GM18520 (cell line): ENCODE measurements at regions not wholly inside any gene's neighbourhood (a gene's known extent, or its start where the extent isn't known, plus 50 kb on each side); places are given as distances from the start of the nearest gene placed in this dataset.
"Not testable (repeated sequence)": the region's sequence is repeated elsewhere in the genome, so short reads cannot be mapped to it uniquely, and the experiment has no call there.

ENCODE experiments used
- ATAC-seq: cut with Tn5 transposase; IDR thresholded peaks from one replicate; pipeline ENCODE4 v1.9.1; 2021; ENCODE audit not compliant: unreplicated experiment

GRCh38 chr6:169985121-169986015 lies 233.9 kb downstream of the ERMARD start:
- no peak for ATAC-seq

GRCh38 chr6:169984181-169985120 lies 233.0 kb downstream of the ERMARD start:
- no peak for ATAC-seq

DNA sequence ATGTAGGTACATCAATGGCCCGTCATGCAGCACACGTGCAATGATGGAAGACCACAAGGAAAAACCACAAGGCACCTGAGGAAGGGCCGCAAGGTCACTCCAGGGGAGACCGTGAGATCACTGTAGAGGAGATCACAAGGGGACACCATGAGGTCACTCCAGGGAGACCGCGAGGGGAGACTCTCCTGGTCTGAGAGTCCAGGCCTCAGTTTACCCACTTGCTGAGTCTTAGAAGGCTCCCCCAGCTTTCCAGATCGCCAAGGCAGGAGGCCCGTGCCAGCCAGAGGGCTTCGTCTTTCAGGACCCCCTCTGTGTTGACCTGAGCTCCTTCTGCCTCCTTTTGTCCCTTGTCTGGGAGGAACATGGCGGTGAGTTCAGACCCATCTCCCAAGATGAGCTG lies 232.2 kb downstream of the ERMARD start:
- ATAC-seq, result no peak

DNA sequence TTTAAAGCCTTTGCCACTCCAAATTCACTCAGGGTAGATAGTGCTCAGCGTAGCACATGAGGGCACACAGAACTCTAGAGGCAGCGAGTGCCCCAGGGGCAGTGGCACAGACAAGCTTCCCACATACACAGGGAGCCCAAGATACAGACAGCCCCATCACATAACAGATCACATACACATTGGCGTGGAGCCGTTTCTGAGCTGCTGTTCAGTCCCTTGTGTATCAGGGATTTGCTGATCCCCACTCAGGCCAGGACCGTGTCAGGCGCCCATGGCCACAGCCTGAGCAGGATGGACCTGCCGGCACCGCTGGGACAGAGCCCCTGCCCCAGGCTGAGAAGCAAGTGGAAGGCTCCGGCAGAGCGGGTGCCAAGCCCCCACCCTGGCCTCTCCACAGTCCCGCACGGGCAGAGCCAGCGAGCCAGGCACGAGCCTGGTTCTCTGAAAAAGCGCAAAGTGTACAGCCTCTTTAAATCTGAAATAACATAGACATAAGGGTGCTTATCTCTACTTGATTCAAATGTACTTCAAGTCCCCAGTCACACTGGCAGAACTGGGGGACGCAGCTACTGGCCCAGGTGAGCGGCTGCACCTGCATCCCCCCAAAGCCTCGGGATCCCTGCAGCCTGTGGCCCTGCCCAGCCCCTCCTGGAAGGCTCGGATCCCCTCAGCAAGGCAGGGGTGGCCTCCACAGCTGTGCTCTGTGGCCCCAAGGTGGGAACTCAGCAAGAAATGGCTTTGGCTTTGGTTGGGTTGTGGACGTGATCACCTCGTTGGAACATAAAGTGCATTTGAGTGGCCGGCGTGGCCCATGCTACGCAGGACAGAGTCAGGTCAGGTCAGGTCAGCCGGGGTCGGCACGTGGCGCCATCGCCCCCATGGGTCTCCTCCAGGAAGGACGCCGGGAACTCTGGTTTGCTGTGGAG lies 231.3 kb downstream of the ERMARD start:
- ATAC-seq, result no peak

- no peak for ATAC-seq
Measured at GRCh38 chr6:169981969-169982368, 230.5 kb downstream of the ERMARD start.

DNA sequence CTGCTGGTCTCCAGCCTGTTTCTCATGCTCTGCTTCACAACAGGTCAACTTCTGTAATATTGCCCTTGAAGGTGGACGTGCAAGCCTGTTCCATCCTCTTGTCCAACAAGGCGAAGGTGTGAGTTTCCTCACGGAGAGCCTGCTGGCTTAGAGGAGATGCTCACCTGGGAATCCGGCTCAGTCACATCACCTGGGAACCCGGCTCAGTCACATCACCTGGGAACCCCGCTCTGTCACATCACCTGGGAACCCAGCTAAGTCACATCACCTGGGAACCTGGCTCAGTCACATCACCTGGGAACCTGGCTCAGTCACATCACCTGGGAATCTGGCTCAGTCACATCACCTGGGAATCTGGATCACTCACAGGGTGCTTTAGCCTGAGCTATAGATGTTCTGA lies 230.1 kb downstream of the ERMARD start:
- ATAC-seq, result no peak

DNA sequence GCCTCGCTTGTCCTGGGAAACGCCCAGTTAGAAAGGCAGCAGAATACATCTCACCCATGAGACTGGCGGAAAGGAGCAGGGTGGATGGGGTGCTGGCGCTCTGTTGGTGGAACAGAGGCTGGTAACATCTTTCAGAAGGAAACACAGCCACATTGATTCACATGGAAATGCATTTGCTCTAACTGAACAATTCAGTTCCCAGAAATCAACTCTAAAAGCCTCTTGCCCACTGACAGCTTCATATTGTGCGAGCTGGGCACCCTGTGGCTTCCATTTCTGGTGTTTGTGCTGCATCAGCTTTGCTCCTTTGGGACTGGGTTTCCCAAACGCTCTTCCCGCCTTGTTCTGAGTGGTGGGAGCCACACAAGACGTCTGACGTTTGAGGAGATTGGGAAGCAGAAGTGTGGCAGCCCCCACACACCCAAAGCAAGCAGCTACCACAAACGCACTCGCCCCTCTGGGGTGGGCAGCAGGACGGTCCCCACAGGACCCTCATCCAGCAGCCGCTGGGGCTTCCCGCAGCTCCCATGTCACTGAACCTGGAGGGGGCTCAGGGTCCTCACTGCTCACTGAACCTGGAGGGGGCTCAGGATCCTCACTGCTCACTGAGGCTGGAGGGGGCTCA lies 229.5 kb downstream of the ERMARD start:
- no peak for ATAC-seq

DNA sequence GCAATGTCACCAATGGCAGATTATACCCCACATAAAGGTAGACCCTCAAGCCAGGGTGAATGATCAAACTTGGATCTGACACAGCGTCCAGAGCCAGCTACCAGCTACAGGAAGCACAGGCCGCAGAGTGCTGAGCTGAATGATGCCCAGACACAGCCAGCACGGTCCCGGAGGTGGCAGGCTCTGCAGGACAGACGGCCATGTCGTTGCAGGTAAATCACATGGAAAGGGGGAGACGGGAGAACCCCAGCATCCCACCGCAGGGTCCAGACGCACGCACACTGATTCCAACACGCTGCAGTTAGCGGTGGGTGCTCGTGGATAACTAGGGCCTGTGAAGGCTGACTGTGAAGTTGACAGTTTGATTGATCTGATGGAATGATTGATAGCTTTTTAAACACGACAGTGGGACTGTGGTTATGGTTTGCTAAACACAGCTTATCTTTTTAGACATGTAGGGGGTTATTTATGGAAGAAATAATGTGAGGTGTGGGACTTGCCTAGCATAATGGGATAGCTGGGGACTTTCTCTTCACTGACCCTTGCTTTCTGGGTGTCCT lies 228.5 kb downstream of the ERMARD start:
- ATAC-seq, result no peak

- ATAC-seq, result no peak
Measured at GRCh38 chr6:169978615-169979161, 227.3 kb downstream of the ERMARD start.

DNA sequence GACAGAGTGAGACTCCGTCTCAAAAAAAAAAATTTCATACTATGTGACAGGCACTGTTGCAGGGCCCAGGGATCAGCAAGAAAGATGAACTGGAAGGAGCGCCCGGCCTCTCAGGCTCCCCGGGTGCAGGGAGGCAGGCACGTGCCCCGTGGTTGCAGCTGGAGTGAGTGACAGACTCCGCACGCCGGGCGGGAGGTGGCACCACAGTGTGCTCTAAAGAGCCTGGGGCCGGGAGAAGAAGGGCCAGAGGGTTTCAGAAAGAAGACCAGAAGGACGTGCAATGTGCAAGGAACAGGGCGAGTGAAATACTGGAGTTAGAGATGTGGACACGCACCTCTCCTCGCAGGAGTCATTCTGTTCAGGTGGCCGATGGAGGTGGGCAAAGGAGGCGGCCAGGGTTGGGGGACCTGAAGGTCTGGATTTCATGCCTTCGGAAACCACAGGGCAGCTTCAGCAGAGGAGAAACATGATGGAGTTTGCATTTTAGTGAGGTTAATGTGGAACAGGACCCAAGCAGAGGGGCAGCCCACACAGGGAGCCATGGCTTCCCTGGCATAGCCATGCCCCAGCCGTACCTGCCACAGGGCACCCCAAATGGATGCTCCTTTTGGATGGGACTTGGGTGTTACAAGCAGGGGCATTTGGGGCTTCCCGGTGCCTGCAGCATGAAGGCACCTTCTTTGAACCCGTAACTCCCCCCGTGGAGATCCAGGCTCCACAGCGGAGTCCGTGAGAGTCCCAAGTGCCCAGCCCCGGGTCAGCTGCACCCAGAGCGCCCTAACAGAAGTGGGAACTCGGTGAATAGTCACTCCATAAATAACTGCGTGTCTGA lies 226.2 kb downstream of the ERMARD start:
- ATAC-seq, result no peak

DNA sequence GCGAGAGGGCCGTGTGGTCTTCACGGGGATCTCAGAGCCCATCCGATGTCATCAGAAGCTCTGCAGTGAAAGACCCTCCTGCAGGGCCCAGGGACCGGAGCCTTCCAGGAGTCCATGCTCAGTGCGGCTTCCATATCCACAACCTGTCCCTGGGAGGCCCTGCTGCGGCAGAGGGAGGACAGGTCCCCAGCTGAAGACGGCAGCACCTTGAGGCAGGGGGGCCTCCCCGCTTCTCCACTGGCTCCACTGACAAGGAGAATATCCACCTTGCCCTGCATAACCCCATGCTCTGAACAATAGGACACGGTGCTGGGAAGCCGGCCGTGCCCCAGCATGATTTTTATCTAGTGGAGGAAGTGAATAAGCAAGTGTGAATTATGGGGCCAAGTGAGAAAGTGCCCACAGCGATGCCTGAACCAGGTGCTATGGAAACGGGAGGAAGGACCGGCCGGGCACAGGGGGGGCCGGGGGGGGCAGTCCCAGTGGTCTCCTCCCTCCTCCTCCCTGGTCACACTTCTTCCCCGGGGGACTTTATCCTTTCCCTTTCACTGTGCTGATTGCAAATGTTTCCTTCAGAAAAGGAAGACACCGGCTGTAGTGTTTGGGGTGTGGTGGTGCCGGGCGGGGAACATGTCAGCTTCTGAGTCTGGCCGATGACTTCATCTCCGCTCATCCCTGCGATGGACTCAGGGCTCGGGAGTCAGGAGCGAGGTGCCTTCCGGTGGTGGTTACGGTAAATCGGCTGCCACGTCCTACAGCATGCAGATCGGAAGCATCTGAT lies 225.1 kb downstream of the ERMARD start:
- no peak for ATAC-seq

GRCh38 chr6:169975701-169976100 lies 224.3 kb downstream of the ERMARD start:
- ATAC-seq, result no peak

DNA sequence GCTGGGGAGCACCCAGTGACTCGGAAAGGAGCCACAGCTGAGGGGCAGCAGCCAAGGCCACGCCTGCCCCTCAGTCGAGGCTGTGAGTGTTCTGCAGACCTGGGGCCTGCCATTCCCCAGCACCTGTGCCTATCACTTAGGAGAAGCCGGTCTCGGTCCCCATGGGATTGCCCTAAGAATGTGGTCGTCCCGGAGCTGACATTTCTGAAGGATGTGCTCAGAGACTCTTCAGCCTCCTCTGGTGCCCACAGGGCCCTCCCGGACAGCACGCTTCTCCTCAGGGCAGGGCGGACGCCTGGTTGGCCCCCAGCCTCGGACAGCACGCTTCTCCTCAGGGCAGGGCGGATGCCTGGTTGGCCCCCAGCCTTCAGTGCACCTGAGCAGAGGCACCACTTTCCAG lies 223.9 kb downstream of the ERMARD start:
- ATAC-seq, result no peak

DNA sequence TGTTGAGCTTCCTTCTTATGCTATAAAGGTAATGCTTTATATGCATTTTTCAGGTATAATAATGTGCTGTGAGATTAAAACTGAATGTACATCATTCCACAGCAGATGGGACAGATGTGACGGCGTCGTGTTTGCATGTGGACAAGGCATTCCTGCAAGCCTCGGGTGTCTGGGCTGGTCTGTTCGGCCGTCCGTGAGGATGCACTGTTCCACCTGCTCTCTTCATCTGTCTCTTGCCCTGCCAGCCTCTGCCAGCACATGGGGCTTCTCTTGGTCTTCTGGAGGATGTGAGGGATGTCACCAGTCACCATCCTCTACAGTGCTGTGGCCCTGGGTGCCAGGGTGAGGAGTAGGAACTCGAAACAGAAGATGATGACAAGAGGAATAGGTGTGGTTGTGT lies 223.2 kb downstream of the ERMARD start:
- ATAC-seq, result no peak

- not testable (repeated sequence) for ATAC-seq
Measured at GRCh38 chr6:169973588-169974467, 222.4 kb downstream of the ERMARD start.

GRCh38 chr6:169972736-169973135 lies 221.3 kb downstream of the ERMARD start:
- ATAC-seq, result no peak

DNA sequence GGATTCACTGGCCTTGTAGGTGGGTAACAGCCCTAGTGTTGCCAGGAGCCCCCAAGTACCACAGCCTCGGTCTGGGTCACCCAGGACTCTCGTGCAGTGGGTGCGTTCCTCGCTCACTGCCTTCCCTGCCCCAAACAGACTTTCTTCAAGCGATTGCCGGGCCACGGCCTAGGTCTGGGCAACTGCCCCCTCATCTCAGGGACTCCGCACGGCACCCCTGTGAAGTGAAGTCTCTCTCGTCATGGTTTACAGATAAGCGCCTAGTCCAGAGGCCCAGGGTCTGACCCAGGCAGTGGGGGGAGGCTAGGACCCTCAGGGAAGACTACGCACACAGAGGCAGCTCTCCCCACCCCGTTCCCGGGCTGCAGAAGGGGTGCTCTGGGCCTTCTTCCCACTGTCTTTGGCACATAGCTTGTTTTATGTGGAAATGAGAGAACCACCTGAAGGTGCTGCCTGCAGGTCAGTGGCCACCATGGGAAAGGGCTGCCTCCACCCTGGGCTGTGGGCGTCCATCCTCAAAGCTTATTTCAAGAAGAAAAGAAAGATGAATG lies 220.8 kb downstream of the ERMARD start:
- ATAC-seq, result no peak
